HG02840 (cell line): ENCODE measurements at regions not wholly inside any gene's neighbourhood (a gene's known extent, or its start where the extent isn't known, plus 50 kb on each side); places are given as distances from the start of the nearest gene placed in this dataset.

ENCODE experiments used
- ATAC-seq: cut with Tn5 transposase; IDR thresholded peaks from one replicate; pipeline ENCODE4 v1.9.1; 2021; ENCODE audit warnings: mild to moderate bottlenecking, moderate library complexity, moderate number of reproducible peaks; ENCODE audit not compliant: unreplicated experiment, low FRiP score

DNA sequence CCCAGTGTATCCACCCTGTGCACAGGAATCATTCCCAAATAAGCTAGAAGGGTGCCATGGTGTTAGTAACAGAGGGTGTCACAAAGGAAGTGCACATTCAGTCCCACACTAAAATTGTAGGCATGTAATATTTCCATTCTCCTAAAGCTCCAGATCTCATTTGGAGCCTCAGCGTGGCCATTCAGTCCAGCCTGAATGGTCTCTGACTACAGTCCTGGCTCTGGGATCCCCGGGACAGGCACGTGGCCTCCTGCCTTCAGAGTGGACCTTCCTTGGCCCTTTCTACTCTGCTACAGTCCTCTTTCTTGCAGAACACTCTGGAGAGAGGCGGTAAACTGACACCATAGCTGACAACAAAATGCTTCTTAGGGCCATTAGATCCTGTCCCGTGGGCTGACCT lies 243.9 kb downstream of the IRX2 start:
- no peak for ATAC-seq

DNA sequence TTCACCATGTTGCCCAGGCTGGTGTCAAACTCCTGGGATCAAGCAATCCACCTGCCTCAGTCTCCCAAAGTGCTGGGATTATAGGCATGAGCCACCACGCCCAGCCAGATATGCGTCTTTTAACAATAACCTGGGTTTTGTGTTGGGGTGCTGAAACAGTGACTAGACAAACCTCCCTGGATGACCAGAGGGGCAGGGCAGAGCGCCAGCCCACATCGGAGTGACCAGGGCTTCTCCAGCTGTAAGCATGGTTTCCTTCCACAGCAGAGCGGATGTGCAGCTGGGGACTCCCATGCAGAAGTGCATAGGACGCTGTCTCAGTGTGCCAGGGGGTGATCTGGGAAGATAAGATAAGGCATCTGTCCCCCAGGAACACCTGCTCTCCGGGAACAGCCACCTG lies 244.9 kb downstream of the IRX2 start:
- ATAC-seq = no peak

DNA sequence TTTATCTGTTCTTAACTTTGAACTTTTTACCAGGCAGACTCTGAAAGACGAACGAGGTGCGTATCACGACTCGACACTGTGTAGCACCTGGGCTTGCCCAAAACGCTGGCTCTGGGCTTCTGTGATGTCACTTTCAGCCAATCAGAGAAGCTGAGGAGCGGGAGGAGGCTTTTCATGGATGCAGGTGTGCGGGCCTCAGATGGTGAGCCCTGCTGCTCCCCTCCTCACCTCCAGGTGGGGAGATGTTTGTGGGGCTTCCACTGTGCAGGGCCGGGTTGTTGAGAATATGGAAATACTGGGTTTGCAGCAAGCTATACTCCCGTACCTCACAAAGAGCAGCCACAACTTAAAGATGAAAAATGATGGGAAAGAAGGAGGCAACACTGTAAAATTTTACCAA lies 246.3 kb downstream of the IRX2 start:
- ATAC-seq = no peak

DNA sequence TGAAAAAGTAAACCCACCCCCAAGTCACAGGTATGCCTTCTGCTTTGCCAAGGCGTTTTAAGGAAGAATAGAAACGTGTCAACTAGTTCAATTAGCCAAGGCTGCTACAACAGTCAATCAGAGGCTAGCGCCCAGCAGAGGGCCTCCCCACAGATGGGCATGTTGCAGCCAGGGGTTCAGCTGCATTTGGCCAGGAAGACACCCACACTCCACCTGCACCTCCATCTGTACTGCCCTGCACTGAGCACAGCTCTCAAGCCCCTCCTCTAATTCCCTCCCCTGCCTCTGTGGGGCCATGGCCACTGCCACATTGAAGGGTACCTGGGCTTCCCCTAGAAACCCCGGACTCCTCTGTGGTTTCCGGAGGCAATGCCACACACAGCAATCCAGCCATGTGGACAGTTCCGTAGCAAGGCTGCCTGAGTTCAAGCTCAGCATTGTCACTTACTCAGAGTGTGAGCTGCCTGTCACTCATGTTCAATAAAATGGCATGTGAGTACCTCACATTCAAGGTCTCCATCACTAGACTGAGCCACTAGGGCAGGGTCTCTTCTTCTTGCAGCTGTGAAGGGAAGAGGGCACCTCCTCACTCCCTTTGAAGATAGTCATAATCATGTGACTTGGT lies 248.4 kb downstream of the IRX2 start:
- ATAC-seq = no peak

DNA sequence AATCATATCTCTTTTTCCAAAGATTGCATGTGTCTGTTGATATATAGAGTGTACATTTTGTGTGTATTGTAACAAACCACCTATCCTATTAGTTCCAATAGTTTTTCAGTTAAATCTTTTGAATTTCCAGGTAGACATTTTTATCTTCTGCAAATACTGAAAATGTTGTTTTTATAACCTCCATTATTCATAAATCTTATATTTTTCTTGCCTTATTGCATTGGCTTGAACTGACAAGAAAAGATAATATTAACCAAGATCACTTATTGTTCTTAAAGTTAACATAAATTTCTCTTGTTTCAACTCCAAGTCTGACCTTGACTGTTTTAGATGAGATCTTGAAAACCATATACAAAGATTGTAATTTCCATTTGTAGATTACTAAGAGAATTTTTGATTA lies 251.6 kb downstream of the IRX2 start:
- no peak for ATAC-seq

DNA sequence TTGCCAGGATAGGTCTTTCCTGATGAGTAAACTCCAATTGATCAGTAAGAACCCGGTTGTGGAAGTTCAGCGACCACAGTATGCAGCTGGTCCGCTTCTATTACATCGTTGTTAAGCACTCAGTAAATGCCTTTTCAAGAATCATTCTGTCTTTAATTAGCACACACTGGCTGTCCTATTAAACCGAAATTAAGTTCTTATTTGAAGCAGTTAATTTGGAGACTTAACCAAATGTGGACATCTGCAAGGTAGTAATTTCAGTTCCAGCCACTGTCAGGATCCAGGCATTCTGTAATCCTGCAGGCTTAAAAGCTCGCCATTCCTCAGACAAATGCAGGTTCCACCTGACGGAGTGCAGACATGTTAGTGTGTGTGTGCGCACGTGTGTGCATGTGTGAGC lies 254.6 kb downstream of the IRX2 start:
- ATAC-seq = no peak

DNA sequence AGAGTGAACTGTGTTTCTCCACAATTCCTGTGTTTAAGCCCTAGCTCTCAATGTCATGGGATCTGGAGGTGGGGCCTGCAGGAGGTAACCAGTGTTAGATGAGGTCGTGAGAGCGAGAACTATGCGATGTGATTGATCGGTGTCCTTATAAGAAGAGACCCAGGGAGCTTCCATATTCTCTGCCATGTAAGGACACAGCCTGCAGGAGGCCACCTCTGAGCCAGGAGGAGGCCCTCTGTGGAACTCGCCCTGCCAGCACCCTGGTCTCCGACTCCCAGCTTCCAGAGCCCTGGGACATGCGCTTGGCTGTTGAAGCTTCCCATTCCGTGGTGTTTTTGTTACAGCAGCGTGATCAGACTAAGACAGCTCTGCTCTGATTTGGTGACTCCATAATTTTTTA lies 255.4 kb downstream of the IRX2 start:
- no peak for ATAC-seq

DNA sequence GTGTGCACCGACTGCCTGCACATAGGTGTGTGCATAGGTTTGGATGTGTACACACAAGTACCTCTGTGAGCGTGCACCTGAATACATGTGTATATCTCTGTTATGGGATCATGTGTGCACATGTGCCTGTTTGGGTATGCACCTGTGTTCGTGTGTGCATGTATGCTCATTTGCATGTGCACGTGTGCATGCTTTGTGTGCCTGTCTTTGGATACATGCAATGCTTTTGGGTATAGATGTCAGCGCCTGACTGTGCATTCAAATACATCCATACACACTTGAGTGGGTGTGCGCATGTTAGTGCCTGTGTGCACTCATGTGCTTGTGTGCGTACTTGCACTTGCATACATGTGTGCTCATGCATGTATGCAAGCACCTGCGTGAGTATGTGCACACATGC lies 258.1 kb downstream of the IRX2 start:
- ATAC-seq = no peak

DNA sequence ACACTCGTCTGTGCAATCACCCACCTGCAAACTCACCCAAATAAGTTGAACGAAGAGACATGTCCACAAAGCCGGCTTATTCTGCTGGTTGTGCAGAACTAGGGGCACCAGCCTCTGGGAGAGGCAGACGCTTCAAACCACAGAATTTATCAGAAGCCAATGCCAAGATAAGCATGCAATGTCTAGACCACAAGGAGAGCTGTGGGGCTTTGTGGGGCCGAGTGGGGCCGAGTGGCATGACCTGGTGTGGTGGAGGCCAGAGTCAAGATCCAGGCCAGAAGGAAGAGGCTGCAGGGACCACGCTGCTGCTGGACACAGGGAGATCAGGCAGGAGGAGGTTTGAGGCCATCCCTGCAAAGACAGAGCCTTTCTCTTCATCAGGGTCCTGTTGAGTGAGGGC lies 259.0 kb downstream of the IRX2 start:
- no peak for ATAC-seq

DNA sequence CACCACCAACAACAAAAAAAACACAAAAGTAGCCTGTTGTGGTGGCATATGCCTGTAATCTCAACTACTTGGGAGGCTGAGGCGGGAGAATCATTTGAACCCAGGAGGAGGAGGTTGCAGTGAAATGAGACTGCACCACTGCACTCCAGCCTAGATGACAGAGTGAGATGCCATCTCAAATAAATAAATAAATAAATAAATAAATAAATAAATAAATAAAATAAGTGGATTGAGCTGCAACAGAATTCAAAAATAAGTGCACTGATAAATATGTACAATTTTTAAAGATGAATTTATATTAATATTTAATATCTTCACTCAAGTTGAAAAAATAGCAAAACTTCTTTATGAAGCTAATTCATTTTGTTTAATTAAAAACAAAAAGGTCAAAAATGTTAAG lies 259.6 kb downstream of the IRX2 start:
- ATAC-seq = no peak

DNA sequence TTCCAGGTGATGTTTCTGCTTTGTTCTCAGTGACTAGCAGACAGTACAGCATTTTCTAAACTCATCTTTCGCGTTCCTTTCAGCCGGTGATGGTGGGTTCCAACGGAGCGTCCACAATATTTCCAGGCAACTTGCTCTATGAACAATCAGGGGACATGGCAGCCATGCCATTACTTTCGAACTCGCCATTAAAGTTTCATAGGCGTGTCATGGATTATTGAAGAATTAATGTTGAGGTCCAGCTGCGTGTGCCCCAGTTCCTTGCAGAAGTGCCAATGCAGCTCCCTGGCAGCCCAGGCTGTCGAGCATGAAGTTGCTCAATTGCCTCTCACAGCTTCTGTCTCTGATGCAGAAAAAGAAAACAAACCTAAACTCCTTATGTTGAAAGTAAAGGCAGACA lies 262.2 kb downstream of the IRX2 start:
- no peak for ATAC-seq

DNA sequence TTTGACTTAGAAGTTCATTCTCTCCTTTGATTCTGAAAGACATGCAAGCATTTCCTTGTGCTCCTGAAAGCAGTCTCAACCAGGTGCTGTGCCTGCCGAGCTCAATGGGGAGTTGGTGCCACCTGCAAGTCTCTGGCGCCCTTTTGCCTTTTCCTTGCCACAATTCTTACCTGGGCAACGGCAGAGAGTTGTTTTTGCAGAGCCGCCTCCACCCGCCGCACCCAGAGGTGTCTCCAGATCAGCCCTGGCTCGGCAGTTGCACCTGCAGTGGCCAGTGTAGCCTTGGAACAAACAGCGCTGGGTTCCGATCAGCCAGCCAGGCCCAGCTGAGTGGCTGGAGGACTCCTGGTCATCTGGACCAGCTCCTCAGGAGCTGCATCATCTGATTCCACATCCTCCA lies 262.9 kb downstream of the IRX2 start:
- no peak for ATAC-seq

DNA sequence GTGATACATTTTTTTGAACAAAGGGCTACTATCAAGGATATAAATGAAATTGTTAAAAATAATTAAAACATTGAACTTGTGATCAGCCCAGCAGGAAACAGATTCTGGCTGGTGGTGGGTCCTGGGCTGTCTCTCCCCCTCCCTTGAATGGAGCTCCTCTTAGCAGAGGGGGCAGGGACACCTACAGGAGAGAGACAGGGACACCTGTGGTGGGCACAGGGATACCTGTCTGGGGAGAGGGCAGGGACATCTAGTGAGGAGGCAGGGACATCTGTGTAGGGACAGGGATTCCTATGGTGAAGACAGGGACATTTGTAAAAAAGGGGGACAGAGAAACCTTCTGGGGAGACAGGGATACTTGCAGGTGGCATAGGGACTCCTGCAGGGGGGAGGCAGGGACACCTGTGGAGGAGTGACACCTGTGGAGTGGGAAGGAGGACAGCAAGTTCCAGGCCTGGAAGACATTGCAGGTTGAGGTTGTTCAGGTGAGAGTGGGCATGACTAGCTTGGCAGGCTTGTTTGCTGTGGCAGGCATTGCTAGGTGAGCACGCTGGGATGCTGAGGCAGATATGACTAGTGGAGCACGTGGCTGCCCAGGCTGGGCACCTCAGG lies 264.2 kb downstream of the IRX2 start:
- no peak for ATAC-seq

DNA sequence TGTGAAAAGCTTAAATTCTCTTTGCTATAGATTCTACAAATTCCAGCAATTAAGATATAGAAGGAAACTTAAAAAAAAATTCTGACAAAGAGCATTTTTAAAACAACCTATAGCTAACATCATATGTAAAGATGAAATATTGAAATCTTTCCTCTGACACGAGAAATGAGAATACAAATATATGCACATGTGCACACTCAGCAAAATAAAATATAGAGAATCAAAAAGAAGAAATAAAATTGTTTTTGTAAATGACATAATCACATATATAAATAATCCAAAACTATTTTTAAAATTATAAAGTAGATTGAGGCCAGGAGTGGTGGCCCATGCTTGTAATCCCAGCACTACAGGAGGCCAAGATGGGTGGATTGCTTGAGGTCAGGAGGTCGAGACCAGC lies 265.1 kb downstream of the IRX2 start:
- ATAC-seq = no peak

DNA sequence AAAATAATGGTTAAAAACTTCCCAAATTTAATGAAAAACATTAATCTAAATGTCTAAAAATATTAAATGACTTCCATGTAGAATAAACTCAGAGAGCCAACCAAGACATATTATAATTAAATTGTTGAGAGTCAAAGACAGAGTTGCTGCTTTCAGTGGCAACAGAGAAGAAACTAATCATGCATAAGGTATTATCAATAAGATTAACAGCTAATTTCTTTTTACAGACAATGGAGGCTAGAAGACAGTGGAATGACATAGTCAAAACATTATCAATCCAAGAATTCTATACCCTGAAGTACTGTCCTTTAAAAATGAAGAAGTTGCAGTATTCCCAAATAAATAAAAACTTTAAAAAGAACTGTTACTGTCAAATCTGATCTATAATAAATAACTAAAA lies 268.7 kb downstream of the IRX2 start:
- ATAC-seq = no peak

DNA sequence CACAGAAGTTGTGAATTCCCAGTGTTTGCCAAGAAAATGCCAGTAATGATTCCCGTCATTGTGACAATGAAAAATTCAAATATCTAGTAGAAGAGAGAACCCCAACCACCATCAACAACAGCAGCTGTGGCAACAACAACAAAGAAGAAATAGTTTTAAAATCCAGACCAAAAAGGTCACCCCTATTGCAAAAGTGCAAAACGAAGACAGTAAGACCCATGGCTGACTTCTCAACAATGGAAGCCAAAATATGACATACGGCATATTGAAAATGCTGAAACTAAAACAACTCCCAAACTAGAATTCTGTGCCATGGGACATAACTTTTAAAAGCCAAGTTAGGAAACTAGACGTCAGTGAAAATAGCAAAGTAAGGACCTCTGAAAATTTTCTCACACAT lies 270.6 kb downstream of the IRX2 start:
- no peak for ATAC-seq

DNA sequence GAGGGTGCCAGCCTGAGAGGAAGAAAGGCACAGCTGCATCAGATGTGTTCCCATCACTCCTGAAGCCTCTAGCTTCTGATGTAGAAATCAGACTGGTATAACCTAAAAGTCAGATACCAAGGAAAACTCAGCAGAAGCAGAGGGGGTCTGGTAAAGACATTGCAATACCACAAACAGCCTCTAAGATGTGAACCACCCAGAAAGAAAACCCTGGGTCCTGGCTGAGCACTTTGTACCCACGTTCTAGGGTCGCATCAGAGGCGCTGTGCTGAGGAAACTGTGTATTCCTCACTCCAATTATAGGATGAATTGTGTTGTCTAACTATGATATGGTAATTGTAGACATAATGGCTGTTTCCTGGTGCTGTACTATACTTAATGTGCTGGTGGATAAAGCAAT lies 275.6 kb downstream of the IRX2 start:
- ATAC-seq = no peak

DNA sequence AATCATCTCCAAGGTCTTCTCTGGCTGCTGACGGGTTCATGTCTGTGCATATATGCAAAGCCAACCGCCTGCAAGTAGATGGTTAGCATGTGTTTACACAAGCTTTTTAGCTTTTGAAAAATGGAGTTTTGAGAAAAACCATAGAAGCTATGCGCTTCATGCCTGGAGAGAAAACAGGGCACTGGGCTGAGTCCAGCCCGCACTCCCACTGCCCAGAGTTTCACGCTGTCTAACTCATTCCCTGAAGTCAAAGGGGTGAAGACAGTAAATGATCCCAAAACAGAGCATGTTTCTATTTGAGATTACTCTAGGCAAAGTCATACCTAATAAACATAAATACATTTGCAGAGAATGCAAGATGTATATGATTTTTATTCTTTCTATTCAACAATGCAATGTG lies 278.8 kb downstream of the IRX2 start:
- no peak for ATAC-seq

DNA sequence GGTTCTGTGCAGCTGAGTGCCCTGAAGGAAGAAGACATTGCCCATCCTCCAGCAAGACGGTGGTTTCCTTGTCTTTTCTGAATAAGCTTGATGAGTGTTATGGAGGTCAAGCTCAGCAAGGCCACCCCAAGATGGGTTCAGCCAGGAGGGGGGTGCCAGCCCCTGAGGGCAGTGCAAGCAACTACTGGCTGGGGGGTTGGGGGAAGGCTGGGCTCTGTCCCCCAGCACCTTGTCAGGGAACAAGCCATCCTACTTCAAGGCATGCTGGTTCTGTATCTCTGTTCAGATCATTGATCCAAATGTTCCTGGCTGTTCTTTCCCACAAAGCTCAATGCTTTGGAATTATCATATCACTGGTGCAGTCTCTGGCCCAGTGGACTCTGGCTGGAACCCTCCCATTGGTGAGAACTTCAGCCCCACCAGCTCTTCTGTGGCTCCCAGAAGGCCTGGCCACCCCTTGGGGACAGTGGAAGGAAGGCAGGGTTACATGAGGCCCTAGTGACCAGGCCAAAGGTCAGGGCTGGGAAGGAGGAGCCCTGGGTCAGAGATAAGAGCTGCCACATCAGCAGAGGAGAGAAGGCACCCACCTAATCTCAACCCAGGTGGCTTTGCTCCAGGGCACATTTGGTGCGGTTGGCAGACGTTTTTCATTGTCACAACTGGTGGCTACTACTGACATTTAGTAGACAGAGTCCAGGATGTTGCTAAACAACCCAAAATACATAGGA lies 280.2 kb downstream of the IRX2 start:
- ATAC-seq = no peak

DNA sequence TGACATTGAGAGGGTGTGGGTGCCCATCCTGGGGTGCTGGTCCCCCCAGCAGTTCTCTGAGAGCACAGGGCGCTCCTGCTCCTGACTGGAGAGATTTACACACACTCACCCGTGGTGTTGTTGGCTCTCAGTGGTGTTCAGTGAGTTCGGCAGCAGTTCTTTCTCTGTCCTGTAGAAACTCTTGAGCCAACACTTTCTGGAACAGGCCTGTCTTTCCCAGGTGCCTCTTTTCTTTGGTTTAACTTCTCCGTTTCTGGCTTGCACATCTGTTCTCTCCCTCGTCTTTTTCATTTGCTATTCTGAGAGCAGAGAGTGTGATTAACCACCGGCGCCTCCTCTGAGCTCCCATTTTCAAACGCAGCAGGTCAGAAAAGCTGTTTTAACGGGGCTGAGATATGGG lies 284.5 kb downstream of the IRX2 start:
- ATAC-seq = no peak

DNA sequence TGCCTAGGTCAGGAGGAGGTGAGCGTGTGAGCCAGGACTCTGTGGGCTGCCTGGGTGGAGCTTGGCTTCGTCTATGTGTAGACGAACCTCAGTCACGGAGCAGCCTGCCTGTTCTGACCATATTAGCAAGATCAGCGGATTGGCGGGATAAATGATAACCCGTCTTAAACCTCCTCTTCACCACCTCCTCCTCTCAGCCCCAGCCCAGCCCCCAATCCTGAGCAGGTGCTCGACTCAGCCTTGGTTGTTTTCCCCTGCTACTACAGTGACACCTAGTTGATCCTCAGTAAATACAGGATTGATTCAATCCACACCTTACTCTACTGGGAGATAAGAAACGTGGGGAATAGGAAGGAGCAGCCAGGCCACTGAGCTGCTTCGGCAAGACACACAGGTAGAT lies 286.1 kb downstream of the IRX2 start:
- no peak for ATAC-seq

DNA sequence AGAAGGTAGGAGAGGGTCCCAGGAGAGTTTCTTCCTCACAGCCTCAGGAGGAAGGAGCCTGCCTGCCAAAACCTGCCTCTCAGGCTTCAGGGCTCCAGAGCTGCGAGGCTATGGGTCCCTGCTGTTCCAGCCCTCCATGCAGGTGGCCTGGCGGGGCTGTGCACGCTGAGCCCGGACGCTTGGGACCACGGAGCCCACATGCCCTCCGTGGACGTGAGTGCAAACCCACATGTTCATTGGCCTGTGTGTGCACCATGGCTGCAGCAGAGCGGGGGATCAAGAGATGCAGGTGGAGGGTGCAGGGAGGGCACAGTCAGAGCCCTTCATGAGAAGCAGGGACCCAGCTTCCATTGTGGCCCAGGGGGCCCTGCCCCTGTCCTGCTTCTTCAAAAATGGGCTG lies 287.3 kb downstream of the IRX2 start:
- no peak for ATAC-seq
